AG04449 (cell line): ENCODE measurements at regions not wholly inside any gene's neighbourhood (a gene's known extent, or its start where the extent isn't known, plus 50 kb on each side); places are given as distances from the start of the nearest gene placed in this dataset.

ENCODE experiments used
- CTCF ChIA-PET: fragments of 350-600 bp; formaldehyde crosslinking; extraction: SDS; loops from one replicate; lab custom pipeline; 2021; ENCODE audit warnings: antibody characterized with exemption; lab: Yijun Ruan, JAX
- POLR2A ChIA-PET: fragments of 400-600, 350-600 bp; formaldehyde crosslinking; extraction: SDS; loops from one replicate; lab custom pipeline; 2020; ENCODE audit warnings: antibody characterized with exemption, inconsistent platforms; lab: Yijun Ruan, JAX
- DNase-seq: peaks from one replicate; pipeline ENCODE4 v3.0.0-alpha.2; 2010; ENCODE audit warnings: low read depth, low spot score
- H3K4me3 ChIP-seq: 2 replicates; pipeline ENCODE4 v1.5.1; 2011; ENCODE audit warnings: low read depth, mild to moderate bottlenecking, control low read depth, low read length
- TF ChIP-seq, protein P1 (sequence below): IDR thresholded peaks from one replicate; pipeline ENCODE4 v1.5.1; 2011; ENCODE audit warnings: mild to moderate bottlenecking, moderate library complexity, low read length, control low read depth, inconsistent platforms; ENCODE audit not compliant: insufficient read depth; ENCODE audit errors: missing control alignments

DNA sequence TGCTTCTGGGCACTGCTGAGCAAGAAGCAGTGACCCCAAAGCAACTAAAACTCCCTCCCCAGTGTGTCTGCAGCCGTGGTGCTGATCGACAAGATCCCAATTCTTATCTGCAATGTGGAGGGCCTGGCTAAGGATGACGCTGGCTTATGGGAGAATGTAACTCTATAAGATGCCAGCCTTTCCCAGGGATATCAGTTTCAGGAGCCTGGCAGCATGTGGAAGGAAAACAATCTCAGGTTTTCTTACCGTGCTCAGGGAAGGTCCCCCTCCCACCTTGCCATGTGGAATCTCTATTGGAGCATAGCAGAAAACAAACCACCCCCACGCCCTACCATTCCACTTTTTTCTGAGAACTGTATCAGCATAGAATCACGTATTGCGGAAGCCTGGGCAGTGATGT is 87.7 kb upstream of the PTPN3 start:
- H3K4me3 ChIP-seq, result no peak overlapping the region
- CTCF ChIA-PET, result interaction anchor here (1.8 kb wide), 1 partner anchor 11 kb away, joined by 10 read pairs; no protein-coding TSS in a partner anchor
- POLR2A ChIA-PET, result no interaction called here
- TF ChIP-seq, protein P1, sequence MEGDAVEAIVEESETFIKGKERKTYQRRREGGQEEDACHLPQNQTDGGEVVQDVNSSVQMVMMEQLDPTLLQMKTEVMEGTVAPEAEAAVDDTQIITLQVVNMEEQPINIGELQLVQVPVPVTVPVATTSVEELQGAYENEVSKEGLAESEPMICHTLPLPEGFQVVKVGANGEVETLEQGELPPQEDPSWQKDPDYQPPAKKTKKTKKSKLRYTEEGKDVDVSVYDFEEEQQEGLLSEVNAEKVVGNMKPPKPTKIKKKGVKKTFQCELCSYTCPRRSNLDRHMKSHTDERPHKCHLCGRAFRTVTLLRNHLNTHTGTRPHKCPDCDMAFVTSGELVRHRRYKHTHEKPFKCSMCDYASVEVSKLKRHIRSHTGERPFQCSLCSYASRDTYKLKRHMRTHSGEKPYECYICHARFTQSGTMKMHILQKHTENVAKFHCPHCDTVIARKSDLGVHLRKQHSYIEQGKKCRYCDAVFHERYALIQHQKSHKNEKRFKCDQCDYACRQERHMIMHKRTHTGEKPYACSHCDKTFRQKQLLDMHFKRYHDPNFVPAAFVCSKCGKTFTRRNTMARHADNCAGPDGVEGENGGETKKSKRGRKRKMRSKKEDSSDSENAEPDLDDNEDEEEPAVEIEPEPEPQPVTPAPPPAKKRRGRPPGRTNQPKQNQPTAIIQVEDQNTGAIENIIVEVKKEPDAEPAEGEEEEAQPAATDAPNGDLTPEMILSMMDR, result no peak
- no peak for DNase-seq

DNA sequence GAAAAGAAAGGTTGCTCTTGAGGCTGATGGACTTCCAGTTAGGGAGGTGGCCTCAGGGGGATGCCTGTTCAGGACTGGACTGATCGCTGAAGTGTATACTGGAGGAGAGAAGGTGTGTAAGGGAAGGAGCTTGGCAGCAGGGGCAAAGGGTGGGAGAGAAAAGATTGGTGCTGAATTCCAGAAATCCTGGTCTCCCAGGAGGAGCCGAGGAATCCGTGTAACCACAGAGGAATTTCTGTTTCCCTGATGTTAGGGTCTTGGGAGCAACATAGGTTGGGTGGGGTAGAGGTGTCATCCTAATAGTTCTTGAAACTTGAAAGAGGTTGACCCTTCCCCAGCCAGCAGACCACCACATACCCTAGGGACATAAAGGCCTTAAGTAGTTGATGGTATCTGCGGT is 88.9 kb upstream of the PTPN3 start:
- no peak overlapping the region for H3K4me3 ChIP-seq
- ChIA-PET POLR2A (no interaction called here), CTCF (interaction anchor here (0.6 to 1.0 kb wide), 2 partner anchors 12 to 230 kb away, joined by 3 read pairs; no protein-coding TSS in a partner anchor)
- DNase-seq, result no peak
- TF ChIP-seq, protein P1, result no peak

DNA sequence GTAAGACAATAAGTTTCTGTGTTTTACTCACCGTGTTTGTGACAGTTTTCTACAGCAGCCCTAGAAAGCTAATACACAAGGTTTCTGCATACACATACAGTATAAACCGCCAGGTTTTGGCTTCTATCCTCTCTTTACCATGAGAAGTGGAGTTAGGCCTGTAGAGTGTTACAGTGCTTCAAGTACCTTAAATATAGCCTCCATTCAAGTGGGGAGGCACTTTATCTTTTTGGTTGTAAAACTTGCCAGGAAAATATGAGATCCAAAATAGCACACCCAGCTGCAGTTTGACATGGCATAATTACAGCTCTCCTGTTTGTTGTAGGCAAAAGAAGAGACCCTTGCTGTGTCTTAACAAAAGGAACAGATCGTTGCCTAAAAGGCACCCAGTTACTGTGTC is 90.3 kb upstream of the PTPN3 start:
- no peak overlapping the region for H3K4me3 ChIP-seq
- CTCF ChIA-PET, result interaction anchor here (1.4 kb wide), 2 partner anchors 14 to 15 kb away, joined by 3 to 4 read pairs; no protein-coding TSS in a partner anchor
- DNase-seq, result no peak
- POLR2A ChIA-PET, result no interaction called here
- TF ChIP-seq, protein P1, result no peak

DNA sequence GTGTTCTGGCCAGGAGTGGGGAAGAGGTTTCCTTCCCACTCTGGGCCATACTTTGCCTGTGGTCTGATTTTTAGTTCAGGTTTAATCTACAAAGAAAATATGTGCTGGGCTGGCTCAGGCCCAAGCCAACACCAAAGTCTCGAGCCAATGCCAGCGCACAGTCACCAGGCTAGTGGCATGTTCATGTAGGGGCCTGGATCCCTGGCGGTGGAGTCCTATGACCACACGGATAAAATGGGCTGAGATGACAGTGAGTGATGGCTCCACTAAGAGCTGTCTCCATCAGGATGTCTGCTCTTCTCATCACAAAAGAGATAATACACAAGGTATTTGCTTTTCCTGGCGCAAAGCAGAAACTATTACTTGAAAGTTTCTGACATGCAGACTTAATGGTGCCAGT is 92.9 kb upstream of the PTPN3 start:
- TF ChIP-seq, protein P1, result no peak
- CTCF ChIA-PET, result interaction anchor here (1.2 to 1.3 kb wide), 2 partner anchors 17 to 226 kb away, joined by 3 read pairs; no protein-coding TSS in a partner anchor
- DNase-seq, result no peak
- H3K4me3 ChIP-seq, result no peak overlapping the region
- POLR2A ChIA-PET, result no interaction called here

DNA sequence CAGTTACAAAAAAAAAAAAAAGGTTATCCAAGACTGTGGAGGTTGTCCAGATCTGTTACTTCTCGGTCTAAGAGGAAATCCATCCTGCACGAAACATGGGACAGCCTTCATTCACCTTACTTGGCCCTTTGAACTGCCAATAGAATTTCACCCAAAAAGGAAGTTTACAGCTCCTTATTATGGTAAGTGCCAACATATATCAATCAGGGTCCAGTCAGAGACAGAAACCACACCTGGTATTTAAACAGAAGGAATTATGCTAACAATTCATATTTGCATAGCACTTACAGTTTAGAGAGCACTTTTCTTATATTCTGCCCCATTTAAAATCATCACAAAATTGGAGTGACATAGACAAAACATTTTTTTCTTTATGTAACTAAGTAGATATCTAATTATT is 93.6 kb upstream of the PTPN3 start:
- TF ChIP-seq, protein P1, result no peak
- DNase-seq, result no peak
- CTCF ChIA-PET, result interaction anchor here (1.2 to 1.3 kb wide), 2 partner anchors 17 to 225 kb away, joined by 3 read pairs; no protein-coding TSS in a partner anchor
- POLR2A ChIA-PET, result no interaction called here
- H3K4me3 ChIP-seq, result no peak overlapping the region

DNA sequence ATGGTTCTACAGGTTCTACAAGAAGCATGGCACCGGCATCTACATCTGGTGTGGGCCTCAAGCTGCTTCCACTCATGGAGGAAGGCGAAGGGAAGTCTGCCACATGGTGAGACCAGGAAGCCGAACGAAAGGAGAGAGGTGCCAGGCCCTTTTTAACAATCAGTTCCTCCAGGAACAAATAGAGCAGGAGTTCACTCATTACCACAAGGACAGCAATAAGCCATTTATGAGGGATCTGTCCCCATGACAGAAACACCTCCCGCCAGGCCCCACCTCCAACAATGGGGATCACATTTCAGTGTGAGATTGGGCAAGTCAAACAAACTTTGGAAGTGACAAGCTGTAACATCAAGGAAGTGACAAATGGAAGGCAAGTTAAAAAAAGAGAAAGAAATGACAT is 95.5 kb upstream of the PTPN3 start:
- TF ChIP-seq, protein P1, result no peak
- ChIA-PET POLR2A (interaction anchor here (0.7 kb wide), 1 partner anchor 176 kb away, joined by 3 read pairs; no protein-coding TSS in a partner anchor), CTCF (no interaction called here)
- H3K4me3 ChIP-seq, result no peak overlapping the region
- no peak for DNase-seq
